Panc1 (cell line): ENCODE measurements at regions not wholly inside any gene's neighbourhood (a gene's known extent, or its start where the extent isn't known, plus 50 kb on each side); places are given as distances from the start of the nearest gene placed in this dataset.

ENCODE experiments used
- ATAC-seq: fragments of 200-7000 bp; cut with Tn5 transposase; 2 replicates; pipeline ENCODE4 v1.9.1; 2020; ENCODE audit warnings: mild to moderate bottlenecking, moderate library complexity
- BruUV-seq: library from RNA; stranded (reverse); fragments of 400-500 nt; replicated peaks from 2 replicates; lab custom pipeline; 2021; lab: Mats Ljungman, UMichigan
- CTCF ChIA-PET: fragments of 300-600 bp; sonication (Branson Sonifier 250); formaldehyde crosslinking; loops from one replicate; lab custom pipeline; 2022; ENCODE audit warnings: antibody characterized with exemption; lab: Charles Lee
- POLR2A ChIA-PET: fragments of 300-600 bp; sonication (Branson Sonifier 250); formaldehyde crosslinking; loops from one replicate; lab custom pipeline; 2022; ENCODE audit warnings: antibody characterized with exemption; lab: Charles Lee
- DNase-seq: peaks from one replicate; pipeline ENCODE4 v3.0.0-alpha.2; 2010; ENCODE audit warnings: low read depth, low spot score
- H3K27ac ChIP-seq: 2 replicates; pipeline ENCODE4 v1.5.1; 2011; ENCODE audit warnings: mild to moderate bottlenecking, low read length, inconsistent platforms
- H3K27me3 ChIP-seq: fragments of 200-500 bp; sonication (Bioruptor generic); 2 replicates; pipeline ENCODE4 v1.6.0; 2014; ENCODE audit warnings: low read length, inconsistent platforms; ENCODE audit not compliant: control insufficient read depth, insufficient read depth
- H3K36me3 ChIP-seq: fragments of 200-500 bp; sonication (Bioruptor generic); 2 replicates; pipeline ENCODE4 v1.5.1; 2014; ENCODE audit warnings: inconsistent platforms, mild to moderate bottlenecking, low read length, moderate library complexity; ENCODE audit not compliant: control insufficient read depth, insufficient read depth
- H3K4me1 ChIP-seq: 2 replicates; pipeline ENCODE4 v1.5.1; 2011; ENCODE audit warnings: inconsistent platforms, mild to moderate bottlenecking, low read length, moderate library complexity; ENCODE audit not compliant: control insufficient read depth, insufficient read depth
- H3K4me3 ChIP-seq, 2 experiments: 2 replicates each; pipeline ENCODE4 v1.5.1; 2011 to 2012; ENCODE audit warnings: low read depth in 2 of 2, low read length in 2 of 2, mild to moderate bottlenecking in 2 of 2, inconsistent platforms in 1 of 2, moderate library complexity in 1 of 2
- H3K9me3 ChIP-seq: fragments of 200-500 bp; sonication (Bioruptor generic); 2 replicates; pipeline ENCODE4 v1.5.1; 2014; ENCODE audit warnings: low read depth, mild to moderate bottlenecking, inconsistent platforms, low read length, moderate library complexity; ENCODE audit not compliant: control insufficient read depth, insufficient read depth
- POLR2AphosphoS5 ChIP-seq: IDR thresholded peaks from 2 replicates; pipeline ENCODE4 v1.6.1; 2012; ENCODE audit warnings: mild to moderate bottlenecking, low read depth, low read length, moderate library complexity
- REST ChIP-seq, 2 experiments: IDR thresholded peaks; 2 replicates each; pipeline ENCODE4 v1.6.1; 2011 to 2012; ENCODE audit warnings: low read depth in 2 of 2, control low read depth in 1 of 2, low read length in 1 of 2, mild to moderate bottlenecking in 1 of 2, moderate library complexity in 1 of 2; ENCODE audit not compliant: insufficient read depth in 1 of 2
- SIN3A ChIP-seq: IDR thresholded peaks from 2 replicates; pipeline ENCODE4 v1.6.1; 2012; ENCODE audit warnings: low read depth, mild to moderate bottlenecking, low read length, moderate library complexity, borderline replicate concordance; ENCODE audit not compliant: insufficient read depth
- TCF7L2 ChIP-seq: IDR thresholded peaks from 2 replicates; pipeline ENCODE4 v1.6.1; 2011; ENCODE audit warnings: mild to moderate bottlenecking, low read depth, low read length, inconsistent platforms
- in situ Hi-C: cut with HindIII; loops from 2 replicates; pipeline ENCODE4 v1.10.0; 2016; ENCODE audit warnings: low sequenced_read_pairs, low pct_unique_long_range_greater_than_20kb
- intact Hi-C: fragments of 100-400 bp; cut with micrococcal nuclease; formaldehyde crosslinking; loops from one replicate; pipeline ENCODE4 v1.10.0; 2022; ENCODE audit not compliant: unreplicated experiment
- TF ChIP-seq, protein P1 (sequence below): fragments of 450-650 bp; IDR thresholded peaks from 2 replicates; pipeline ENCODE4 v1.5.1; 2017; ENCODE audit warnings: mild to moderate bottlenecking

GRCh38 chr4:16450724-16451123 is 224.5 kb upstream of the TAPT1 start:
- in situ Hi-C loops (no loop called here), intact Hi-C loops (loop anchor here (5.0 kb wide), 1 partner anchor 142 kb away; no protein-coding TSS in a partner anchor)
- H3K4me1 ChIP-seq = no peaks in the 10 kb centered on the region
- no peak overlapping the region for H3K27ac ChIP-seq
- H3K4me3 ChIP-seq = no peak overlapping the region
- no peaks in the 10 kb centered on the region for H3K36me3 ChIP-seq
- H3K27me3 ChIP-seq = no peaks in the 10 kb centered on the region
- ChIA-PET POLR2A (no interaction called here), CTCF (no interaction called here)
- DNase-seq (no peak), ATAC-seq (no peak)
- TF ChIP-seq SIN3A (no peak), REST (IDR thresholded peaks at IDR 0.05; ENCODE audit: insufficient read depth in 1 of 2, low read depth in 2 of 2, low read length in 1 of 2) (no peak), POLR2AphosphoS5 (no peak), TCF7L2 (no peak)
- TF ChIP-seq, protein P1, sequence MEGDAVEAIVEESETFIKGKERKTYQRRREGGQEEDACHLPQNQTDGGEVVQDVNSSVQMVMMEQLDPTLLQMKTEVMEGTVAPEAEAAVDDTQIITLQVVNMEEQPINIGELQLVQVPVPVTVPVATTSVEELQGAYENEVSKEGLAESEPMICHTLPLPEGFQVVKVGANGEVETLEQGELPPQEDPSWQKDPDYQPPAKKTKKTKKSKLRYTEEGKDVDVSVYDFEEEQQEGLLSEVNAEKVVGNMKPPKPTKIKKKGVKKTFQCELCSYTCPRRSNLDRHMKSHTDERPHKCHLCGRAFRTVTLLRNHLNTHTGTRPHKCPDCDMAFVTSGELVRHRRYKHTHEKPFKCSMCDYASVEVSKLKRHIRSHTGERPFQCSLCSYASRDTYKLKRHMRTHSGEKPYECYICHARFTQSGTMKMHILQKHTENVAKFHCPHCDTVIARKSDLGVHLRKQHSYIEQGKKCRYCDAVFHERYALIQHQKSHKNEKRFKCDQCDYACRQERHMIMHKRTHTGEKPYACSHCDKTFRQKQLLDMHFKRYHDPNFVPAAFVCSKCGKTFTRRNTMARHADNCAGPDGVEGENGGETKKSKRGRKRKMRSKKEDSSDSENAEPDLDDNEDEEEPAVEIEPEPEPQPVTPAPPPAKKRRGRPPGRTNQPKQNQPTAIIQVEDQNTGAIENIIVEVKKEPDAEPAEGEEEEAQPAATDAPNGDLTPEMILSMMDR = no peak
- no TSS peak for BruUV-seq
- no peaks in the 10 kb centered on the region for H3K9me3 ChIP-seq

- H3K9me3 ChIP-seq = no peaks in the 10 kb centered on the region
- no peaks in the 10 kb centered on the region for H3K27me3 ChIP-seq
- ChIA-PET CTCF (no interaction called here), POLR2A (no interaction called here)
- no peak overlapping the region for H3K4me3 ChIP-seq
- BruUV-seq = no TSS peak
- intact Hi-C loops = loop anchor here (5.0 kb wide), 1 partner anchor 142 kb away; no protein-coding TSS in a partner anchor
- ATAC-seq = no peak
- H3K36me3 ChIP-seq = no peaks in the 10 kb centered on the region
- no peak overlapping the region for H3K27ac ChIP-seq
- DNase-seq = no peak
- TF ChIP-seq POLR2AphosphoS5 (no peak), SIN3A (no peak), REST (IDR thresholded peaks at IDR 0.05; ENCODE audit: insufficient read depth in 1 of 2, low read depth in 2 of 2, low read length in 1 of 2) (no peak), TCF7L2 (no peak)
- TF ChIP-seq, protein P1 = no peak
- in situ Hi-C loops = no loop called here
- H3K4me1 ChIP-seq = no peaks in the 10 kb centered on the region
Observed at GRCh38 chr4:16450031-16450430, 223.8 kb upstream of the TAPT1 start.
